OCI-LY7 (cell line): ENCODE measurements at regions not wholly inside any gene's neighbourhood (a gene's known extent, or its start where the extent isn't known, plus 50 kb on each side); places are given as distances from the start of the nearest gene placed in this dataset.
"Not testable (repeated sequence)": the region's sequence is repeated elsewhere in the genome, so short reads cannot be mapped to it uniquely, and the experiment has no call there.

Source experiments
- BruUV-seq: library from RNA; stranded (reverse); fragments of 400-500 nt; replicated peaks from 2 replicates; lab custom pipeline; 2021; lab: Mats Ljungman, UMichigan
- CTCF ChIA-PET: fragments of 300-600 bp; sonication (Branson Sonifier 250); formaldehyde crosslinking; loops from one replicate; lab custom pipeline; 2022; ENCODE audit warnings: antibody characterized with exemption; ENCODE audit not compliant: unreplicated experiment; lab: Charles Lee
- POLR2A ChIA-PET: fragments of 300-600 bp; sonication (Branson Sonifier 250); formaldehyde crosslinking; loops from one replicate; lab custom pipeline; 2022; ENCODE audit warnings: antibody characterized with exemption; lab: Charles Lee
- DNase-seq: peaks from one replicate; pipeline ENCODE4 v3.0.0-alpha.2; 2015; ENCODE audit warnings: low spot score
- H2AFZ ChIP-seq: fragments of 200-600 bp; sonication (generic), shearing (Covaris generic); 2 replicates; pipeline ENCODE4 v1.6.1; 2014; ENCODE audit warnings: mild to moderate bottlenecking, antibody characterized with exemption, low read length, moderate library complexity
- H3K27ac ChIP-seq: fragments of 200-600 bp; sonication (generic); 2 replicates; pipeline ENCODE4 v1.5.1; 2014; ENCODE audit warnings: mixed run types, low read depth, mild to moderate bottlenecking, moderate library complexity, low read length, inconsistent platforms; ENCODE audit not compliant: poor library complexity, severe bottlenecking
- H3K36me3 ChIP-seq: fragments of 200-600 bp; sonication (generic); 2 replicates; pipeline ENCODE4 v1.6.1; 2014; ENCODE audit warnings: mild to moderate bottlenecking, antibody characterized with exemption, low read length, moderate library complexity, mixed read lengths; ENCODE audit not compliant: insufficient read depth
- H3K4me1 ChIP-seq: fragments of 200-600 bp; sonication (generic); 2 replicates; pipeline ENCODE4 v1.5.1; 2014; ENCODE audit warnings: mild to moderate bottlenecking, low read length; ENCODE audit not compliant: insufficient read depth, poor library complexity, severe bottlenecking
- H3K4me2 ChIP-seq: fragments of 200-600 bp; sonication (generic); 2 replicates; pipeline ENCODE4 v1.6.1; 2014; ENCODE audit warnings: mild to moderate bottlenecking, low read length
- H3K4me3 ChIP-seq: fragments of 200-600 bp; sonication (generic); 2 replicates; pipeline ENCODE4 v1.5.1; 2014; ENCODE audit warnings: mild to moderate bottlenecking, low read depth, low read length; ENCODE audit not compliant: poor library complexity, severe bottlenecking
- H3K79me2 ChIP-seq: fragments of 200-600 bp; sonication (generic); 2 replicates; pipeline ENCODE4 v1.6.1; 2016; ENCODE audit warnings: low read depth, mild to moderate bottlenecking, low read length, moderate library complexity, mixed read lengths; ENCODE audit not compliant: insufficient read depth
- H3K9me2 ChIP-seq: fragments of 200-600 bp; sonication (generic); 2 replicates; pipeline ENCODE4 v1.6.1; 2016; ENCODE audit warnings: mild to moderate bottlenecking, low read length, mixed read lengths; ENCODE audit not compliant: insufficient read depth
- H3K9me3 ChIP-seq: fragments of 200-600 bp; sonication (generic); 2 replicates; pipeline ENCODE4 v1.6.1; 2014; ENCODE audit warnings: mild to moderate bottlenecking, mixed run types, low read length, mixed read lengths
- H4K20me1 ChIP-seq: fragments of 200-600 bp; sonication (generic); 2 replicates; pipeline ENCODE4 v1.6.1; 2014; ENCODE audit warnings: mild to moderate bottlenecking, antibody characterized with exemption, low read length, moderate library complexity, mixed read lengths; ENCODE audit not compliant: insufficient read depth
- EZH2phosphoT487 ChIP-seq: fragments of 200-600 bp; sonication (generic); IDR thresholded peaks from 2 replicates; pipeline ENCODE4 v1.6.1; 2018; ENCODE audit warnings: low read depth, borderline replicate concordance, mild to moderate bottlenecking, mixed run types, antibody characterized with exemption, low read length, moderate library complexity, mixed read lengths
- intact Hi-C: fragments of 100-400 bp; cut with micrococcal nuclease; formaldehyde crosslinking; loops from one replicate; pipeline ENCODE4 v1.10.0; 2022; ENCODE audit not compliant: unreplicated experiment
- TF ChIP-seq, protein P1 (sequence below): fragments of 200-600 bp; sonication (generic); conservative IDR thresholded peaks from 2 replicates; pipeline ENCODE4 v1.5.1; 2014; ENCODE audit warnings: mild to moderate bottlenecking, antibody characterized with exemption, low read length, moderate library complexity, mixed read lengths

DNA sequence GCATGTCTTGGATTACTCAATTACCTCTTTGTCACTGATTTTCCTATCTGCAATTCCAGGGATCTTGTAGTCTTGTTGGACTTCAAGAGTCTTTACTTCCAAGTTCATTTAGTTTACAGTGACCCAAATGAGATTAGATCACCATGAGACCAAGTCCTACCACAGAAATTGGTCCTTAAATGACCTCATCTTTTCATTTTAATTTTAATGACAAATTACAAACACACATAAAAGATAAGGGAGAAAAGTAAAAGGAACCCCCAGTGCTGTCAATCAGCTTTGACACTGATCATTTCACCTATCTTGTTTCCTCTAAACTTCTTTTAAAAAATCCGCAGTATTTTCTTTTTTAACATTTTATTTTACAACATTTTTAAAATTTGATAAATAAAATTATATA lies 54.9 kb upstream of the FYN start:
- BruUV-seq, result no TSS peak
- no peaks in the 10 kb centered on the region for H3K36me3 ChIP-seq
- H3K27ac ChIP-seq, result no peak overlapping the region
- no peaks in the 10 kb centered on the region for H3K9me2 ChIP-seq
- ChIA-PET CTCF (no interaction called here), POLR2A (no interaction called here)
- no peak overlapping the region for H3K4me2 ChIP-seq
- intact Hi-C loops, result no loop called here
- no peaks in the 10 kb centered on the region for H4K20me1 ChIP-seq
- H3K4me1 ChIP-seq, result no peaks in the 10 kb centered on the region
- no peak for DNase-seq
- H3K79me2 ChIP-seq, result no peaks in the 10 kb centered on the region
- H2AFZ ChIP-seq, result no peak overlapping the region
- no peak overlapping the region for H3K4me3 ChIP-seq
- H3K9me3 ChIP-seq, result no peaks in the 10 kb centered on the region
- TF ChIP-seq, protein P1, sequence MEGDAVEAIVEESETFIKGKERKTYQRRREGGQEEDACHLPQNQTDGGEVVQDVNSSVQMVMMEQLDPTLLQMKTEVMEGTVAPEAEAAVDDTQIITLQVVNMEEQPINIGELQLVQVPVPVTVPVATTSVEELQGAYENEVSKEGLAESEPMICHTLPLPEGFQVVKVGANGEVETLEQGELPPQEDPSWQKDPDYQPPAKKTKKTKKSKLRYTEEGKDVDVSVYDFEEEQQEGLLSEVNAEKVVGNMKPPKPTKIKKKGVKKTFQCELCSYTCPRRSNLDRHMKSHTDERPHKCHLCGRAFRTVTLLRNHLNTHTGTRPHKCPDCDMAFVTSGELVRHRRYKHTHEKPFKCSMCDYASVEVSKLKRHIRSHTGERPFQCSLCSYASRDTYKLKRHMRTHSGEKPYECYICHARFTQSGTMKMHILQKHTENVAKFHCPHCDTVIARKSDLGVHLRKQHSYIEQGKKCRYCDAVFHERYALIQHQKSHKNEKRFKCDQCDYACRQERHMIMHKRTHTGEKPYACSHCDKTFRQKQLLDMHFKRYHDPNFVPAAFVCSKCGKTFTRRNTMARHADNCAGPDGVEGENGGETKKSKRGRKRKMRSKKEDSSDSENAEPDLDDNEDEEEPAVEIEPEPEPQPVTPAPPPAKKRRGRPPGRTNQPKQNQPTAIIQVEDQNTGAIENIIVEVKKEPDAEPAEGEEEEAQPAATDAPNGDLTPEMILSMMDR, result no peak
- no peak for TF ChIP-seq EZH2phosphoT487

- H3K4me1 ChIP-seq, H4K20me1 ChIP-seq, CTCF ChIA-PET, H3K36me3 ChIP-seq, BruUV-seq, DNase-seq, H3K4me2 ChIP-seq, POLR2A ChIA-PET, H3K9me3 ChIP-seq, H2AFZ ChIP-seq, H3K4me3 ChIP-seq, H3K27ac ChIP-seq, H3K9me2 ChIP-seq, H3K79me2 ChIP-seq: not testable (repeated sequence)
- intact Hi-C loops, result loop anchor here (5.0 kb wide), 1 partner anchor 42 kb away; no protein-coding TSS in a partner anchor
Observed at GRCh38 chr6:111934611-111935010, 61.4 kb upstream of the FYN start.

GRCh38 chr6:111936718-111937117 lies 63.5 kb upstream of the FYN start:
- no peak for TF ChIP-seq EZH2phosphoT487
- TF ChIP-seq, protein P1, result no peak
- H3K4me3 ChIP-seq, result no peak overlapping the region
- H4K20me1 ChIP-seq, result no peaks in the 10 kb centered on the region
- H3K79me2 ChIP-seq, result no peaks in the 10 kb centered on the region
- H2AFZ ChIP-seq, result no peak overlapping the region
- no peak overlapping the region for H3K4me2 ChIP-seq
- no peaks in the 10 kb centered on the region for H3K4me1 ChIP-seq
- no peaks in the 10 kb centered on the region for H3K9me3 ChIP-seq
- H3K27ac ChIP-seq, result no peak overlapping the region
- CTCF ChIA-PET, result no interaction called here
- POLR2A ChIA-PET, result interaction anchor here (1.2 kb wide), 1 partner anchor 14 kb away, joined by 4 read pairs; no protein-coding TSS in a partner anchor
- no peak for DNase-seq
- no TSS peak for BruUV-seq
- intact Hi-C loops, result no loop called here
- no peaks in the 10 kb centered on the region for H3K36me3 ChIP-seq
- no peaks in the 10 kb centered on the region for H3K9me2 ChIP-seq
